Endothelial cell of umbilical vein (primary cell): ENCODE measurements at regions not wholly inside any gene's neighbourhood (a gene's known extent, or its start where the extent isn't known, plus 50 kb on each side); places are given as distances from the start of the nearest gene placed in this dataset.

Source experiments
- EZH2 ChIP-seq: IDR thresholded peaks from 2 replicates; pipeline ENCODE4 v1.6.1; 2012; ENCODE audit warnings: borderline replicate concordance, low read depth, mild to moderate bottlenecking, moderate library complexity, low read length, inconsistent platforms; ENCODE audit not compliant: severe bottlenecking
- POLR2A ChIP-seq: IDR thresholded peaks from 2 replicates; pipeline ENCODE4 v1.6.1; 2012; ENCODE audit warnings: low read depth, mild to moderate bottlenecking, control low read depth, low read length
- TF ChIP-seq, protein P1 (sequence below), 2 donors: IDR thresholded peaks; 1 replicate in 1 of 2; 2 replicates in 1 of 2; pipeline ENCODE4 v1.5.1; 2011; ENCODE audit warnings: low read length in 2 of 2, mild to moderate bottlenecking in 2 of 2, moderate library complexity in 2 of 2, control low read depth in 1 of 2, inconsistent platforms in 1 of 2, low read depth in 1 of 2; ENCODE audit not compliant: insufficient read depth in 1 of 2; ENCODE audit errors: extremely low read depth in 1 of 2

DNA sequence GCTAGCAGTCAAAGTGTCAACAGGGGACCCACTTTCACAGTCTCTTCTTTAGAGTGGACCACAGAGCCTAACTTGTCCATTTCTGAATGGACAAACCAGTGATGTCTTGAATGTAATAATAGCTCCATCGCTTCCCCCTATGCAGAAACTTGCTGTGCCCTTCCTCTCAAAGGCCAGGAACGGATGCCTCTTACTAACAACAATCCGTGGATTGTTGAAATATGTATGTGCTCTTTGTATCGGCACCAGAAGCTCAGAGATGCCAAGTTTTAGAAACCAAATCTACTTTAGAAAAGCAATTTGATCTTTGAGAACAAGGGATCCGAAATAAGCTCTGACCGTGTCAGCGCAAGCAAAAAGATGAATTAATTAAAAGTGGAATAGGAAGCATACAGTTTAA, 259.5 kb upstream of the POU2AF2 start:
- TF ChIP-seq, protein P1, sequence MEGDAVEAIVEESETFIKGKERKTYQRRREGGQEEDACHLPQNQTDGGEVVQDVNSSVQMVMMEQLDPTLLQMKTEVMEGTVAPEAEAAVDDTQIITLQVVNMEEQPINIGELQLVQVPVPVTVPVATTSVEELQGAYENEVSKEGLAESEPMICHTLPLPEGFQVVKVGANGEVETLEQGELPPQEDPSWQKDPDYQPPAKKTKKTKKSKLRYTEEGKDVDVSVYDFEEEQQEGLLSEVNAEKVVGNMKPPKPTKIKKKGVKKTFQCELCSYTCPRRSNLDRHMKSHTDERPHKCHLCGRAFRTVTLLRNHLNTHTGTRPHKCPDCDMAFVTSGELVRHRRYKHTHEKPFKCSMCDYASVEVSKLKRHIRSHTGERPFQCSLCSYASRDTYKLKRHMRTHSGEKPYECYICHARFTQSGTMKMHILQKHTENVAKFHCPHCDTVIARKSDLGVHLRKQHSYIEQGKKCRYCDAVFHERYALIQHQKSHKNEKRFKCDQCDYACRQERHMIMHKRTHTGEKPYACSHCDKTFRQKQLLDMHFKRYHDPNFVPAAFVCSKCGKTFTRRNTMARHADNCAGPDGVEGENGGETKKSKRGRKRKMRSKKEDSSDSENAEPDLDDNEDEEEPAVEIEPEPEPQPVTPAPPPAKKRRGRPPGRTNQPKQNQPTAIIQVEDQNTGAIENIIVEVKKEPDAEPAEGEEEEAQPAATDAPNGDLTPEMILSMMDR (IDR thresholded peaks at IDR 0.05; ENCODE audit: extremely low read depth in 1 of 2, insufficient read depth in 1 of 2, low read depth in 1 of 2, low read length in 2 of 2), result no peak
- TF ChIP-seq POLR2A, result no peak
- TF ChIP-seq EZH2, result no peak
